ENCODE measurements at regions not wholly inside any gene's neighbourhood (a gene's known extent, or its start where the extent isn't known, plus 50 kb on each side); places are given as distances from the start of the nearest gene placed in this dataset.
"Not testable (repeated sequence)": the region's sequence is repeated elsewhere in the genome, so short reads cannot be mapped to it uniquely, and the experiment has no call there.

GRCh38 chr20:19897891-19898290 lies 119.3 kb upstream of the NAA20 start:
- no peak for DNase-seq (ENCODE audit: low spot score)

GRCh38 chr20:19901226-19901625 lies 115.9 kb upstream of the NAA20 start:
- no peak for DNase-seq (ENCODE audit: low spot score)

- peak; percentile 60 for DNase-seq (ENCODE audit: low spot score)
Observed at GRCh38 chr20:19903168-19903811, 113.9 kb upstream of the NAA20 start.

GRCh38 chr20:19907326-19908056 lies 109.7 kb upstream of the NAA20 start:
- DNase-seq (ENCODE audit: low spot score) = no peak

- no peak for DNase-seq (ENCODE audit: low spot score)
Observed at GRCh38 chr20:19908576-19908975, 108.6 kb upstream of the NAA20 start.

- no peak for DNase-seq (ENCODE audit: low spot score)
Observed at GRCh38 chr20:19909725-19910124, 107.4 kb upstream of the NAA20 start.

GRCh38 chr20:19911810-19912382 lies 105.3 kb upstream of the NAA20 start:
- no peak for DNase-seq (ENCODE audit: low spot score)

GRCh38 chr20:19913349-19913748 lies 103.8 kb upstream of the NAA20 start:
- DNase-seq (ENCODE audit: low spot score) = no peak

GRCh38 chr20:19913927-19914614 lies 103.1 kb upstream of the NAA20 start:
- DNase-seq (ENCODE audit: low spot score) = no peak

- DNase-seq (ENCODE audit: low spot score) = no peak
Observed at GRCh38 chr20:19915111-19915798, 101.9 kb upstream of the NAA20 start.

- no peak for DNase-seq (ENCODE audit: low spot score)
Observed at GRCh38 chr20:19916531-19917485, 100.4 kb upstream of the NAA20 start.

GRCh38 chr20:19918965-19919329 lies 98.2 kb upstream of the NAA20 start:
- DNase-seq (ENCODE audit: low spot score) = no peak

- no peak for DNase-seq (ENCODE audit: low spot score)
Observed at GRCh38 chr20:19920381-19921138, 96.6 kb upstream of the NAA20 start.

GRCh38 chr20:19921284-19921793 lies 95.8 kb upstream of the NAA20 start:
- DNase-seq (ENCODE audit: low spot score) = no peak

- not testable (repeated sequence) for DNase-seq (ENCODE audit: low spot score)
Observed at GRCh38 chr20:19921829-19922228, 95.3 kb upstream of the NAA20 start.

GRCh38 chr20:19922716-19923115 lies 94.4 kb upstream of the NAA20 start:
- DNase-seq (ENCODE audit: low spot score) = no peak

- DNase-seq (ENCODE audit: low spot score) = no peak
Observed at GRCh38 chr20:19923762-19924161, 93.4 kb upstream of the NAA20 start.

- DNase-seq (ENCODE audit: low spot score) = no peak
Observed at GRCh38 chr20:19924255-19924654, 92.9 kb upstream of the NAA20 start.

- no peak for DNase-seq (ENCODE audit: low spot score)
Observed at GRCh38 chr20:19926591-19926990, 90.6 kb upstream of the NAA20 start.
